GM12873 (cell line): ENCODE measurements at regions not wholly inside any gene's neighbourhood (a gene's known extent, or its start where the extent isn't known, plus 50 kb on each side); places are given as distances from the start of the nearest gene placed in this dataset.

Source experiments
- TF ChIP-seq, protein P1 (sequence below): IDR thresholded peaks from 2 replicates; pipeline ENCODE4 v1.5.1; 2012; ENCODE audit warnings: low read depth, mild to moderate bottlenecking, moderate library complexity, low read length, control low read depth; ENCODE audit not compliant: insufficient read depth; ENCODE audit errors: missing control alignments

DNA sequence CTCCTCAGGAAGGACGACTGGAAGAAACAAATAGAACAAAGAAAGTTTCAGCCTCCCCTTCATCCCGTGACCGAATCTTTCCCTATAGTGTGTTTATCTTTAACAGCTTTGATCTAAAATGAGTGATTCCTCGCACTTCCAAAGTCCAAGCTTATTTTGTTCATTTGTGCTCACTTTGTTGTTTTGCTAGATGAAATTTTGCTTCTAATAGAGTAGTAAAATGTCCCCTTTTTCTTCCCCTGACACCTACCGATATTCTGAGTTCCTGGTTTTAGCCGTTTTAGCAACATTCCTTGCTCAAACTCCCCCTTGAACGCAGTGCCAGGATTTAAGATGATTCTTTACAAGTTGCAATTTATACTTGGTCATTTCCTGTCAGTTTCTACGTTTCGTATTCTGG, 204.2 kb downstream of the FGF9 start:
- TF ChIP-seq, protein P1, sequence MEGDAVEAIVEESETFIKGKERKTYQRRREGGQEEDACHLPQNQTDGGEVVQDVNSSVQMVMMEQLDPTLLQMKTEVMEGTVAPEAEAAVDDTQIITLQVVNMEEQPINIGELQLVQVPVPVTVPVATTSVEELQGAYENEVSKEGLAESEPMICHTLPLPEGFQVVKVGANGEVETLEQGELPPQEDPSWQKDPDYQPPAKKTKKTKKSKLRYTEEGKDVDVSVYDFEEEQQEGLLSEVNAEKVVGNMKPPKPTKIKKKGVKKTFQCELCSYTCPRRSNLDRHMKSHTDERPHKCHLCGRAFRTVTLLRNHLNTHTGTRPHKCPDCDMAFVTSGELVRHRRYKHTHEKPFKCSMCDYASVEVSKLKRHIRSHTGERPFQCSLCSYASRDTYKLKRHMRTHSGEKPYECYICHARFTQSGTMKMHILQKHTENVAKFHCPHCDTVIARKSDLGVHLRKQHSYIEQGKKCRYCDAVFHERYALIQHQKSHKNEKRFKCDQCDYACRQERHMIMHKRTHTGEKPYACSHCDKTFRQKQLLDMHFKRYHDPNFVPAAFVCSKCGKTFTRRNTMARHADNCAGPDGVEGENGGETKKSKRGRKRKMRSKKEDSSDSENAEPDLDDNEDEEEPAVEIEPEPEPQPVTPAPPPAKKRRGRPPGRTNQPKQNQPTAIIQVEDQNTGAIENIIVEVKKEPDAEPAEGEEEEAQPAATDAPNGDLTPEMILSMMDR, result no peak

DNA sequence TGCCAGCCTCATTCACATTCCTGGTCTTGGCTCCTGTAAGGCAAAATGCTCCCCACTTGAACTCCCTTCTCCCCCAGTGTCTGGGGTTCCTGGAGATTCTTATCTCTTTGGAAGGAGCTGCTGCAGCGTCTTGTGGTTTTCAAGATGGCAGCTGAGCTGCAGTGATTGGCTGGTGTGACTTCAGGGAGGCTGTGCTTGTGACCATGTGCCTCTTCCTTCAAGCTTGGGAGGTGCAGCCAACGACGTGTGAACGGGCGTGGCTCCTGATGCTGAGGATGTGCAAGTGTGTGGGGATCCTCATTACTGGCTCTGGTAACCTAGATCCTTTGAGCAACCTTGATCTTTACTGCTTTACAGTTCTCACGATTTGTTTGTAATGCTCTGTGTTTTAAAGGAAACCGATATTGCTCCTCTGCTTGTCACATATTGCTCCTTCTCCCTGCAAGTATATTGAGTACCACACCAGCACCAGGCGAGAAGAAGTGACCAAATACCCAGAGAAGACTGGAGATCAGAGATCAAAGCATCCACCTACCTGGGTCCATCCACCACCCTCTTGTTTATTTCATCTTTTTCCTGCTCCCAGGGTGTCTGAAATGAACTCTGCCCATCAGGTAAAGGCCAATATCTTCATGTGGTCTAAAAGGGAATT, 208.5 kb downstream of the FGF9 start:
- TF ChIP-seq, protein P1, result no peak

DNA sequence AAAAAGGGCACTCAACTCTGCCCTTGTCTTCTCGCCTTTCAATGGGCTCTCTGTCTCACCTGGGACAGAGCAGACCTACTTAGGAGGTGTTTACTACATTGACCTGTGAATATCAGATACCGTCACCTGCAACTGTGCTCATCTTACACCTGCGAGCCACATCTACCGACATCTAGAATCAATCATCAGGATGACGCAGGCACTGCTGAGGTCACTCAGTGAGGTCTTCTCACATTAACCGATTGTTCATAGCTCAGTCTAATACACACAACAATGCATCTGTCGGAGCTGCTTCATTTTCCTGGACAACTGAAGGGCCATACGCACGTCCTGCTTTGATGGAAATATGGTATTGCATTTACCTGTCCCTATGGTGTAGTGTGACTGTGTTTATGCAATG, 211.9 kb downstream of the FGF9 start:
- TF ChIP-seq, protein P1, result no peak

DNA sequence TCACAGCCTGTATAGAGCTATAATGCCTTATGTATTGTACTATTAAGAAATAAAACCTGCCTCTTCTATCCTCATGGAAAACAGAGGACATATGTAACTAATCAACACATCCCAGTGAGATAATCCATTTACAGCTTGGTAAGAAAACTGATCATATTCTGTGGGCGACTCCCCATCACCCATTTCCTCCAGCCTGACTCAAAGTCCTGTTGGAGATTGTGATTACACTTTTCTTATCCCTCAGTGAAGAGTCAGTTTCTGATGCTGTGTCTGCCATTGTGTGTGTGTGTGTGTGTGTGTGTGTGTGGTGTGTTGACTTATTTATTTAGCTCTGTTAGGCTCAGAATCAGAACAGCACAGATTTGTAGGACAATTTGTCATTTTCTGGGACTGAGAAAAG, 212.8 kb downstream of the FGF9 start:
- TF ChIP-seq, protein P1, result no peak

DNA sequence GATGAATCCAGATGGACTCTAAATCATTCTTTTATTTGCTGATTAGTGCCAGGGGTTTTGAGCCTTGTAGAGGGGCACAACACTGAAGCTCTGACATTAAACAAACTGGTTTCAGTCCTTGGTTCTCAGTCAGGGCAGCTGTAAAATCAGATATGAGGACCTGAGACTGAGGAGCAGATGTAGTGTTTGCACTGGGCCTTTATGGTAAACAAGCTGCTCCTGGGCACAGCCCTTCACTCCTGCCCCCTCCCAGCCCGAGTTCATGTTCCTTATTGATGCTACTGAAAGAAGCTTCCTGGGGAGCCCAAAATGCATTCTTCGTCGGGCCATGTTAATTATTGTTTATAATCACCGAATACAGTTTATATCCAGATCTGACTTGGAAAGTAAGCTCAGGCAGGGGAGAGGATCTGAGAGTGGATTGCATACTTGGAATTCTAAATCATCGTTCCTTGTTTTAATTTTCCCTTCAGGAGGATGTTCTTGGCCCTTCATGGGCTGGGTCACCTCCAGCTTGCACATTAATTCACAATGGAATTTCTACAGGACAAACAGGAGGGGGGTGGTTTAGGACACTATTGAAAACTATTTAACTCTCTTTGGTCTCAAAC, 213.5 kb downstream of the FGF9 start:
- TF ChIP-seq, protein P1, result no peak

DNA sequence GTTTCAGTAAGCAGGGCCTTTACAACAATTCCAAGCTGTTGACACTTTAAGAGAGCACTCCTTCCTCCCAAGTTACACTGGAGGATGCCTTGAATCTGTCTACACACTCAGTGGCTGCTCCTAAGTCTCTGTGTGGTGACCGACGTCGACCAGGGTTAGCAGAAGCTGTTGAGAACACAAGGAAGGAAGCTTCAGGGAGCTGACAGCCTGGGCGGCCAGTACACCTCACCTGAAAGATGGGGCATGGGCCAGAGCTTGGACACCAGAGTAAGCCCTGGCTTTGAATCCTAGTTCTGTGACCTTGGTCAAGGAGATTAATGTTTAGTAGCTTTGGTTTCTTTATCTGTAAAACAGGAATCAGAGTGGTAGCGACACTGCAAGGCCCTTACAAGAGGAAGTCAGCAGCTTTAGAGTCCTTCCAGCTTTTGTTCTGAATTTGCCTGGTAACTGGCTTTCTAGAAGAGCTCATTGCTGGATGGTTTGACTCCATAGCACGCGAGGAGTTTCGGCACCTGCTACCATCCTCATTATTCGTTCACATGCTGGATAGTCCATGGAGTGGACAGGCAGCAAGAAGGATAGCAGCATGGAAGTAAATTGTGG, 214.2 kb downstream of the FGF9 start:
- TF ChIP-seq, protein P1, result no peak

DNA sequence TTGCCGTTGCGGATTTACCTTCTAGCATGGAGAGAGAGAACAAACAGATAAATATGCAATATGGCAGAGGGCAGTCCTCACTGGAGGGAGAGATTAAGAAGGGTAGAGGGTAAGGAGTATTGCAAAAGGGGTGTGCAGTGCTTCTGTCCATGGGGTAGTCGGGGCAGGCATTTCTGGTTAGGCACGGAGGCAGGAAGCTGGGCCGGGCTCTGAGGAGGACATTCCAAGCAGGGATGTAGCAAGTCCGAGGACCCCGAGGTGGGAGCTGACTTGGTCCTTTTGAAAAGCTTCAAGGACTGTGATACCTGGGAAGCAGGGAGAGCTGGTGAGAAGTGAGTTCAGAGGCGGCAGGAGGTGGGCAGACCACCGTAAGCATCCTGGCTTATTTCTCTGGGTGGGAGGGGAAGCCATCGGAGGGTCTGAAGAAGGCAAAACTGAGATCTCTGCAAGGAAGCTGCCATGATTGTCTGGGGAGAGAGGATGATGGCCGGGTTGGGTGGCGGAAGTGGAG, 214.9 kb downstream of the FGF9 start:
- TF ChIP-seq, protein P1, result no peak
